ELF-1 (cell line): ENCODE measurements at regions not wholly inside any gene's neighbourhood (a gene's known extent, or its start where the extent isn't known, plus 50 kb on each side); places are given as distances from the start of the nearest gene placed in this dataset.

Source experiments
- DNase-seq: peaks from one replicate; pipeline ENCODE4 v3.0.0-alpha.2; 2016; ENCODE audit warnings: low read depth, low spot score

GRCh38 chr4:184575306-184575705, 73.9 kb downstream of the CASP3 start:
- no peak for DNase-seq

GRCh38 chr4:184574861-184575260, 74.4 kb downstream of the CASP3 start:
- no peak for DNase-seq

- DNase-seq = no peak
Measured at GRCh38 chr4:184573701-184574100, 75.5 kb downstream of the CASP3 start.

- DNase-seq = no peak
Measured at GRCh38 chr4:184568770-184569169, 80.5 kb downstream of the CASP3 start.

- no peak for DNase-seq
Measured at GRCh38 chr4:184563621-184564020, 85.6 kb downstream of the CASP3 start.

GRCh38 chr4:184558996-184559395, 84.6 kb upstream of the IRF2 start:
- DNase-seq = no peak

GRCh38 chr4:184553891-184554290, 79.5 kb upstream of the IRF2 start:
- no peak for DNase-seq

- DNase-seq = no peak
Measured at GRCh38 chr4:184550476-184550875, 76.1 kb upstream of the IRF2 start.

GRCh38 chr4:184548648-184549341, 74.4 kb upstream of the IRF2 start:
- peak; percentile 64 for DNase-seq

GRCh38 chr4:184548316-184548647, 73.9 kb upstream of the IRF2 start:
- no peak for DNase-seq

GRCh38 chr4:184544788-184545409, 70.5 kb upstream of the IRF2 start:
- no peak for DNase-seq

- no peak for DNase-seq
Measured at GRCh38 chr4:184541907-184542306, 67.6 kb upstream of the IRF2 start.

GRCh38 chr4:184540307-184540706, 66.0 kb upstream of the IRF2 start:
- DNase-seq = no peak

- peak; percentile 64 for DNase-seq
Measured at GRCh38 chr4:184538023-184538599, 63.8 kb upstream of the IRF2 start.

- DNase-seq = peak; percentile 97
Measured at GRCh38 chr4:184537269-184538022, 63.1 kb upstream of the IRF2 start.

- no peak for DNase-seq
Measured at GRCh38 chr4:184536881-184537248, 62.5 kb upstream of the IRF2 start.

GRCh38 chr4:184536065-184536880, 61.9 kb upstream of the IRF2 start:
- no peak for DNase-seq

- no peak for DNase-seq
Measured at GRCh38 chr4:184534511-184535391, 60.4 kb upstream of the IRF2 start.

GRCh38 chr4:184533908-184534307, 59.6 kb upstream of the IRF2 start:
- no peak for DNase-seq

- DNase-seq = no peak
Measured at GRCh38 chr4:184531008-184531407, 56.7 kb upstream of the IRF2 start.

GRCh38 chr4:184529283-184529682, 54.9 kb upstream of the IRF2 start:
- DNase-seq = peak; percentile 23
